HAP-1 (cell line): ENCODE measurements at regions not wholly inside any gene's neighbourhood (a gene's known extent, or its start where the extent isn't known, plus 50 kb on each side); places are given as distances from the start of the nearest gene placed in this dataset.
"Not testable (repeated sequence)": the region's sequence is repeated elsewhere in the genome, so short reads cannot be mapped to it uniquely, and the experiment has no call there.

Experiments
- DNase-seq, 2 experiments: peaks; one replicate each; pipeline ENCODE4 v3.0.0-alpha.2; 2016 to 2020; ENCODE audit warnings: low spot score in 2 of 2
- H3K27me3 ChIP-seq: fragments of 250-450 bp; sonication (Bioruptor Pico); 2 replicates; pipeline ENCODE4 v1.5.1; 2020; ENCODE audit warnings: low read depth, mild to moderate bottlenecking, moderate library complexity
- H3K36me3 ChIP-seq: fragments of 250-450 bp; sonication (Bioruptor Pico); replicated peaks from 2 replicates; pipeline ENCODE4 v1.5.1; 2020; ENCODE audit warnings: mild to moderate bottlenecking
- H3K4me1 ChIP-seq: fragments of 250-450 bp; sonication (Bioruptor Pico); 2 replicates; pipeline ENCODE4 v1.5.1; 2020; ENCODE audit warnings: mild to moderate bottlenecking
- H3K4me3 ChIP-seq: fragments of 250-450 bp; sonication (Bioruptor Pico); 2 replicates; pipeline ENCODE4 v1.5.1; 2020; ENCODE audit warnings: mild to moderate bottlenecking, moderate library complexity
- H3K9me3 ChIP-seq: fragments of 250-450 bp; sonication (Bioruptor Pico); 2 replicates; pipeline ENCODE4 v1.5.1; 2020; ENCODE audit warnings: mild to moderate bottlenecking, moderate library complexity
- in situ Hi-C: fragments of 300-500 bp; cut with MboI; formaldehyde crosslinking; loops from 3 replicates; pipeline ENCODE4 v1.14.3; 2020; ENCODE audit warnings: low sequenced_read_pairs, inconsistent platforms, mixed read lengths

- no peaks in the 10 kb centered on the region for H3K4me1 ChIP-seq
- no peaks in the 10 kb centered on the region for H3K9me3 ChIP-seq
- in situ Hi-C loops = no loop called here
- no peaks in the 10 kb centered on the region for H3K27me3 ChIP-seq
- no peak overlapping the region for H3K4me3 ChIP-seq
- no peaks in the 10 kb centered on the region for H3K36me3 ChIP-seq
- DNase-seq = no peak
These were observed 96.5 kb upstream of the PIP4K2A start for GRCh38 chr10:22810643-22811465.

GRCh38 chr10:22807238-22807637 lies 92.9 kb upstream of the PIP4K2A start:
- Histone ChIP-seq H3K36me3 (no peaks in the 10 kb centered on the region), H3K4me3 (no peak overlapping the region), H3K4me1 (no peaks in the 10 kb centered on the region), H3K9me3 (no peaks in the 10 kb centered on the region), H3K27me3 (no peaks in the 10 kb centered on the region)
- in situ Hi-C loops = no loop called here
- no peak for DNase-seq

GRCh38 chr10:22805304-22805703 lies 90.9 kb upstream of the PIP4K2A start:
- DNase-seq = no peak
- Histone ChIP-seq H3K9me3 (no peaks in the 10 kb centered on the region), H3K27me3 (no peaks in the 10 kb centered on the region), H3K36me3 (no peaks in the 10 kb centered on the region), H3K4me1 (no peaks in the 10 kb centered on the region), H3K4me3 (no peak overlapping the region)
- in situ Hi-C loops = no loop called here

DNA sequence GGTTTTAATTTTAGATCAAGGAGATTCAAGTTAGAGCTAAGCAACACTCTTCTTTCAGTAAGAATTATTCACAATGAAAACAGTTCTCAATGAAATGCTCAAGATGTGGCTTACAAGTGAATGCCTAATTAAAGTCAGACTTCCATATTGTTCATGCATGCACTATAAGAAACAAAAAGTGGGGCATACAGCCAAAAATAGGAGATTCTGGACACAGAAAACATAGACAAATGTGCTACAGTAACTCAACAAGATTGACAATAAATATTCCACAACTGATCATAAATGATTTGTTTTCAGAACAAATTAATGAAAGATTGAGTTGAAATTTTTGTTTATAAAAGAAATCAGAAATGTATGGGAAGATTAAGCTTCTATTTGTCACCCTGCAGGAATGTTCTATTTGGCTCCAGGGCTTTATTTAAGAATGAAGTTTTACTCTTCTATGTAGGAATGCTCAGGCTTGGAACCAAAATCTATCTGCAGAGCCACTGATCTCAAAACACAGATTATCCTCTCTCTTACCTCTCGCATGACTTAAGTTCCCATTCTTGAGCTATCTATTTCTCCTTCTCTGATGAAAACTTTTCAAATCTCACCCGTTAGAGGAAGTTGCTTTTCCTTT lies 89.0 kb upstream of the PIP4K2A start:
- no peak for DNase-seq
- no peaks in the 10 kb centered on the region for H3K9me3 ChIP-seq
- in situ Hi-C loops = no loop called here
- H3K36me3 ChIP-seq = no peaks in the 10 kb centered on the region
- no peak overlapping the region for H3K4me3 ChIP-seq
- H3K27me3 ChIP-seq = no peaks in the 10 kb centered on the region
- no peaks in the 10 kb centered on the region for H3K4me1 ChIP-seq

- Histone ChIP-seq H3K4me3 (no peak overlapping the region), H3K4me1 (no peaks in the 10 kb centered on the region), H3K9me3 (no peaks in the 10 kb centered on the region), H3K36me3 (no peaks in the 10 kb centered on the region), H3K27me3 (no peaks in the 10 kb centered on the region)
- in situ Hi-C loops = no loop called here
- no peak for DNase-seq
These were observed 87.4 kb upstream of the PIP4K2A start for GRCh38 chr10:22801785-22802184.

GRCh38 chr10:22797796-22798195 lies 83.4 kb upstream of the PIP4K2A start:
- H3K27me3 ChIP-seq, H3K9me3 ChIP-seq, in situ Hi-C loops, H3K36me3 ChIP-seq, DNase-seq, H3K4me3 ChIP-seq, H3K4me1 ChIP-seq: not testable (repeated sequence)

GRCh38 chr10:22795546-22795945 lies 81.2 kb upstream of the PIP4K2A start:
- Histone ChIP-seq H3K4me1 (no peaks in the 10 kb centered on the region), H3K9me3 (no peaks in the 10 kb centered on the region; the same call in 1 of the 2 replicates), H3K4me3 (no peak overlapping the region), H3K36me3 (no peaks in the 10 kb centered on the region), H3K27me3 (peaks cover 4% of the 10 kb centered on the region; the same call in 1 of the 2 replicates)
- no peak for DNase-seq
- in situ Hi-C loops = no loop called here

DNA sequence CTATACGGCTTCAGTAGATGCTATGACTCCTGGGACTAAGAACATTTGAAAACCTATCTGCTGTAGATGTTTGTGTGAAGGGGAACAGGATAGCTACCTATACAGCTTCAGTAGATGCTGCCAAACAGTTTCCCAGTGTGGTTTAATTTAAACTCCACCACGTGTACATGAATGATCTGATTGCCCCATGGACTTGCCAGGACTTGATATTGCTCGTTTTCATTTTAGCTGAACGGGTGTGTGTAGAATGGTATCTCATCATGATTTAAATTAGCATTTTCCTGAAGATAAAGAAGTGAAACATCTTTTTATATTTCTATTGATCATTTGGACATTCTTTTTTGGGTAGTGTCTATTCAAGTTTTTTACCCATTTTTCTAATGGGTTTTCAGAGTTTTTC lies 77.8 kb upstream of the PIP4K2A start:
- Histone ChIP-seq H3K4me1 (no peaks in the 10 kb centered on the region), H3K9me3 (no peaks in the 10 kb centered on the region; the same call in 1 of the 2 replicates), H3K4me3 (no peak overlapping the region), H3K36me3 (no peaks in the 10 kb centered on the region), H3K27me3 (peaks cover 4% of the 10 kb centered on the region; the same call in 1 of the 2 replicates)
- DNase-seq = no peak
- in situ Hi-C loops = no loop called here

- in situ Hi-C loops = no loop called here
- Histone ChIP-seq H3K36me3 (no peaks in the 10 kb centered on the region), H3K9me3 (no peaks in the 10 kb centered on the region; the same call in 1 of the 2 replicates), H3K27me3 (peaks cover 4% of the 10 kb centered on the region; the same call in 1 of the 2 replicates), H3K4me3 (no peak overlapping the region), H3K4me1 (no peaks in the 10 kb centered on the region)
- no peak for DNase-seq
These were observed 77.3 kb upstream of the PIP4K2A start for GRCh38 chr10:22791665-22792064.

DNA sequence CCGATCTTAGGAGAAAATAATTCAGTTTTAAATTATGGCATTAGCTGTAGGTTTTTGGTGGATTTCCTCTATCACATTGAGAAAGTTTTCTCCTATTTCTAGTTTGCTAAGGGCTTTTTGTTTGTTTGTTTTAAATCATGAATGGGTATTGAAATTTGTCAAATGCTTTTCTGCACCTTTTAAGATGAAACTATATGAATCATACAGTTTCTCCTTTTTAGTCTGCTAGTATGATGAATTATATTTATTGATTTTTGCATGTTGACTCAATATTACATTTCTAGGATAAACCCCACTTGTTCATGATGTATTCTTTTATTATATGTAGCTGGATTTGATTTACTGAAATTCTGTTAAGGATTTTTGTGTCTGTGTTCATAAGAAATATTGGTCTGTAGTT lies 70.3 kb upstream of the PIP4K2A start:
- in situ Hi-C loops = no loop called here

GRCh38 chr10:22783807-22784206 lies 69.4 kb upstream of the PIP4K2A start:
- in situ Hi-C loops = no loop called here
- Histone ChIP-seq H3K36me3 (no peaks in the 10 kb centered on the region), H3K27me3 (no peaks in the 10 kb centered on the region), H3K4me3 (no peak overlapping the region), H3K9me3 (no peaks in the 10 kb centered on the region), H3K4me1 (no peaks in the 10 kb centered on the region)
- no peak for DNase-seq

More for the DNA sequence above, 70.3 kb upstream of the PIP4K2A start:
- Histone ChIP-seq H3K4me3 (no peak overlapping the region), H3K4me1 (no peaks in the 10 kb centered on the region), H3K27me3 (no peaks in the 10 kb centered on the region), H3K36me3 (no peaks in the 10 kb centered on the region), H3K9me3 (no peaks in the 10 kb centered on the region)
- no peak for DNase-seq

GRCh38 chr10:22780474-22780885 lies 66.1 kb upstream of the PIP4K2A start:
- H3K4me1 ChIP-seq = no peaks in the 10 kb centered on the region
- no peak overlapping the region for H3K4me3 ChIP-seq
- DNase-seq = no peak
- no peaks in the 10 kb centered on the region for H3K9me3 ChIP-seq
- H3K27me3 ChIP-seq = no peaks in the 10 kb centered on the region
- in situ Hi-C loops = no loop called here
- no peaks in the 10 kb centered on the region for H3K36me3 ChIP-seq

DNA sequence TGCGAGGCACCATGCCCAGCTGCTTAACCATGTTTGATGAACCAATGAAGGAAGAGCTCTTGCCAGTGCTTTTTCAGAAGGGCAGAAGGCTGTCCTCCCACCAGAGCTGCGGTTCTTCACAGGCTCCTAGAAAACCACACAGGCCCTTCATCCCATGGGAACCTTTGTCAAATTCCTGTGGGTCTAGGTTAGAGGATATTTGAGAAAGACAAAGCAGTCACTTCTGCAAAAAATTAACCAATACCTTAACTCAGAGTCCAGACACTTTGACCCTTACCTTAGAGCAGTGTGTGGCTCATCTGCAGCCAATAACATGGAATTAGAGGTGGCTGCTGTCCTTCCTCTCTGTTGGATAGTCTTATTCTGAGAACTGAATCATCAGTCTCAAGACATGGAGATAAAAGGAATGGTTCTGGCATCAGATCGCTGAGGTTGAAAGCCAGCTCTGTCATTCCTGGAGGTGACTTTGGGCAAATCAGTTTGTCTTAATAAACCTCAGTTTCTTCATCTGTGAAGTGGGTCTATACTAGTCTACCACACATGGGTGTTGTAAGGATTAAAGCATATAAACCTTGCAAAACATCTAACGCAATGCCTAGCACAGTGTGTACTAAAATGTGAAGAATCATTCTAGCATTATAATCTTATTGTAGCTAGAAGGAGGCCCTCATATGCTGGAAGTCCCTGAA lies 65.1 kb upstream of the PIP4K2A start:
- Histone ChIP-seq H3K9me3 (no peaks in the 10 kb centered on the region), H3K4me1 (no peaks in the 10 kb centered on the region), H3K4me3 (no peak overlapping the region), H3K36me3 (no peaks in the 10 kb centered on the region), H3K27me3 (no peaks in the 10 kb centered on the region)
- in situ Hi-C loops = no loop called here
- no peak for DNase-seq

DNA sequence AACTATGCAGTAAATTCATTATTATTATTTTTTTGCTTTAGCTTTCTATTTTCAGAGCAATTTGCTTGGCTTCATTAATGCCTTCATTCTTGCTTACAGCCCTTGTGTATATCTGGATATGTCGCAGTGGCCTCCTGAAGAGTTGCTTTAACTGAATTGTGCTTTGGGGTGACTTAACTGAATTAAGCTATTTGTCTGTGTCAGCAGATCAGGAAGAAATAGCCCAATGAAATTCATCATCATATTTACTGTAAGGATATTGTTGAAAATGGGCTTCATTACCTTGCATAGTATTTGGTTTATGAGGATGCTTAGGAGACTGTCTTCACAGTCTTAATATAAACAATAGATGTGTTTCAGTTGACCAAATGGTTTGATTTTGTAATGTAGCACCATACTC lies 59.7 kb upstream of the PIP4K2A start:
- H3K9me3 ChIP-seq = no peaks in the 10 kb centered on the region
- H3K36me3 ChIP-seq = no peaks in the 10 kb centered on the region; the same call in 1 of the 2 replicates
- in situ Hi-C loops = no loop called here
- H3K4me1 ChIP-seq = no peaks in the 10 kb centered on the region
- no peaks in the 10 kb centered on the region for H3K27me3 ChIP-seq
- no peak for DNase-seq
- no peak overlapping the region for H3K4me3 ChIP-seq
